ENCODE measurements at regions not wholly inside any gene's neighbourhood (a gene's known extent, or its start where the extent isn't known, plus 50 kb on each side); places are given as distances from the start of the nearest gene placed in this dataset.

DNA sequence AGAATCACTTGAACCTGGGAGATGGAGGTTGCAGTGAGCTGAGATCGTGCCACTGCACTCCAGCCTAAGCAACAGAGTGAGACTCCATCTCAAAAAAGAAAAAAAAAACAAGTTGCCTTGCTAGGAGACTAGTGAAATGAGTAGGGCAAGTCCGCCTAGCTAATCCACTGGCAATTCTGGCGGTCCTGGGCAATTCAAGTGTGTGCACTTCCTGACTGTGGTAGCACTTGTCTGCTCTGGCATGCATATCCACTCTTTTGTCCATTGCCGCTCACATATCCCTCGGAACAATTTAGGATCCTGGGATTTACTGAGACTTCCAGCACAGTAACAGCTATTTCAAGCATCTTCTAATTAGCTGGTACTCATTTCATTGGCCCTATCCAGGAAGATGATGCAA is 426.3 kb upstream of the ADGRL2 start:
- TF ChIP-seq, protein P1, sequence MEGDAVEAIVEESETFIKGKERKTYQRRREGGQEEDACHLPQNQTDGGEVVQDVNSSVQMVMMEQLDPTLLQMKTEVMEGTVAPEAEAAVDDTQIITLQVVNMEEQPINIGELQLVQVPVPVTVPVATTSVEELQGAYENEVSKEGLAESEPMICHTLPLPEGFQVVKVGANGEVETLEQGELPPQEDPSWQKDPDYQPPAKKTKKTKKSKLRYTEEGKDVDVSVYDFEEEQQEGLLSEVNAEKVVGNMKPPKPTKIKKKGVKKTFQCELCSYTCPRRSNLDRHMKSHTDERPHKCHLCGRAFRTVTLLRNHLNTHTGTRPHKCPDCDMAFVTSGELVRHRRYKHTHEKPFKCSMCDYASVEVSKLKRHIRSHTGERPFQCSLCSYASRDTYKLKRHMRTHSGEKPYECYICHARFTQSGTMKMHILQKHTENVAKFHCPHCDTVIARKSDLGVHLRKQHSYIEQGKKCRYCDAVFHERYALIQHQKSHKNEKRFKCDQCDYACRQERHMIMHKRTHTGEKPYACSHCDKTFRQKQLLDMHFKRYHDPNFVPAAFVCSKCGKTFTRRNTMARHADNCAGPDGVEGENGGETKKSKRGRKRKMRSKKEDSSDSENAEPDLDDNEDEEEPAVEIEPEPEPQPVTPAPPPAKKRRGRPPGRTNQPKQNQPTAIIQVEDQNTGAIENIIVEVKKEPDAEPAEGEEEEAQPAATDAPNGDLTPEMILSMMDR (IDR thresholded peaks at IDR 0.05 in 4 of 5, conservative IDR thresholded peaks at IDR 0.05 in 1 of 5): no peak
- no peak for TF ChIP-seq POLR2A (IDR thresholded peaks at IDR 0.05)
